ENCODE measurements at regions not wholly inside any gene's neighbourhood (a gene's known extent, or its start where the extent isn't known, plus 50 kb on each side); places are given as distances from the start of the nearest gene placed in this dataset.

GRCh38 chr2:49251251-49251650, 96.9 kb upstream of the FSHR start:
- no peak for TF ChIP-seq POLR2AphosphoS5 (IDR thresholded peaks at IDR 0.05; ENCODE audit: borderline replicate concordance, low read depth, low read length)
- no peak for TF ChIP-seq EZH2 (IDR thresholded peaks at IDR 0.05)
- no peak for TF ChIP-seq FOXP2 (optimal IDR thresholded peaks at IDR 0.05; ENCODE audit: control extremely low read depth, extremely low read length, insufficient read depth)

Measured in SK-N-MC (cell line).